GM23338 (cell line): ENCODE measurements at regions not wholly inside any gene's neighbourhood (a gene's known extent, or its start where the extent isn't known, plus 50 kb on each side); places are given as distances from the start of the nearest gene placed in this dataset.

Experiments used
- ATAC-seq: fragments of 200-7000 bp; cut with Tn5 transposase; 3 replicates; pipeline ENCODE4 v1.9.1; 2020
- DNase-seq: peaks from one replicate; pipeline ENCODE4 v3.0.0-alpha.2; 2015; ENCODE audit warnings: low spot score
- H2AFZ ChIP-seq: fragments of 200-600 bp; sonication (generic); 2 replicates; pipeline ENCODE4 v1.8.0; 2016; ENCODE audit warnings: antibody characterized with exemption, mild to moderate bottlenecking, moderate library complexity
- H3F3A ChIP-seq: fragments of 200-600 bp; sonication (generic); replicated peaks from 2 replicates; pipeline ENCODE4 v1.8.0; 2017; ENCODE audit warnings: antibody characterized with exemption, mixed run types, low read depth
- H3K27ac ChIP-seq: fragments of 200-600 bp; sonication (generic); 2 replicates; pipeline ENCODE4 v1.6.1; 2016; ENCODE audit warnings: low read depth
- H3K27me3 ChIP-seq: fragments of 200-600 bp; sonication (generic); 2 replicates; pipeline ENCODE4 v1.8.0; 2016; ENCODE audit warnings: mild to moderate bottlenecking, mixed run types, moderate library complexity; ENCODE audit not compliant: insufficient read depth
- H3K36me3 ChIP-seq: fragments of 200-600 bp; sonication (generic); 2 replicates; pipeline ENCODE4 v1.8.0; 2016; ENCODE audit warnings: mild to moderate bottlenecking; ENCODE audit not compliant: insufficient read depth
- H3K4me1 ChIP-seq: fragments of 200-600 bp; sonication (generic); 2 replicates; pipeline ENCODE4 v1.8.0; 2016; ENCODE audit warnings: mild to moderate bottlenecking, moderate library complexity; ENCODE audit not compliant: insufficient read depth
- H3K4me2 ChIP-seq: fragments of 200-600 bp; sonication (generic); 2 replicates; pipeline ENCODE4 v1.7.1; 2017; ENCODE audit warnings: mixed run types
- H3K4me3 ChIP-seq: fragments of 200-600 bp; sonication (generic); 2 replicates; pipeline ENCODE4 v1.6.1; 2016; ENCODE audit warnings: mixed run types
- H3K79me2 ChIP-seq: fragments of 200-600 bp; sonication (generic); replicated peaks from 2 replicates; pipeline ENCODE4 v1.8.0; 2017; ENCODE audit warnings: mild to moderate bottlenecking; ENCODE audit not compliant: insufficient read depth
- H3K9me2 ChIP-seq: fragments of 200-600 bp; sonication (generic); 2 replicates; pipeline ENCODE4 v1.8.0; 2017; ENCODE audit not compliant: insufficient read depth
- H4K20me1 ChIP-seq: fragments of 200-600 bp; sonication (generic); replicated peaks from 2 replicates; pipeline ENCODE4 v1.8.0; 2017; ENCODE audit warnings: mild to moderate bottlenecking; ENCODE audit not compliant: insufficient read depth
- H3K27ac Mint-ChIP-seq: 2 replicates; pipeline ENCODE4 v1.8.0; 2020; ENCODE audit warnings: inconsistent platforms, mild to moderate bottlenecking, moderate library complexity, mixed read lengths
- H3K27me3 Mint-ChIP-seq: 3 replicates; pipeline ENCODE4 v1.8.0; 2022; ENCODE audit warnings: low read depth, mild to moderate bottlenecking, moderate library complexity, mixed read lengths, inconsistent platforms; ENCODE audit not compliant: insufficient read depth, poor library complexity
- H3K36me3 Mint-ChIP-seq: 3 replicates; pipeline ENCODE4 v1.8.0; 2021; ENCODE audit warnings: low read depth, mild to moderate bottlenecking, inconsistent platforms, moderate library complexity, mixed read lengths
- H3K4me1 Mint-ChIP-seq: 3 replicates; pipeline ENCODE4 v1.8.0; 2020; ENCODE audit warnings: mild to moderate bottlenecking, inconsistent platforms, mixed read lengths
- H3K4me3 Mint-ChIP-seq: 3 replicates; pipeline ENCODE4 v1.8.0; 2021; ENCODE audit warnings: moderate library complexity, mild to moderate bottlenecking, inconsistent platforms, mixed read lengths
- H3K9me3 Mint-ChIP-seq: 3 replicates; pipeline ENCODE4 v1.8.0; 2020; ENCODE audit warnings: moderate library complexity, mild to moderate bottlenecking, inconsistent platforms, mixed read lengths
- CREB1 ChIP-seq: fragments of 250-450 bp; sonication (Bioruptor Pico); IDR thresholded peaks from 2 replicates; pipeline ENCODE4 v1.5.0; 2020; ENCODE audit warnings: low read depth, mild to moderate bottlenecking, moderate library complexity
- CTCF ChIP-seq, 2 experiments: fragments of 200-600 bp in 1 of 2; sonication (generic) in 1 of 2; conservative IDR thresholded peaks; 2 replicates each; pipeline versions ENCODE4 v1.5.1 to v1.6.1; 2016 to 2017; ENCODE audit warnings: antibody characterized with exemption in 2 of 2, low read depth in 2 of 2, mild to moderate bottlenecking in 2 of 2, moderate library complexity in 1 of 2
- EZH2 ChIP-seq: fragments of 200-600 bp; sonication (generic); IDR thresholded peaks from one replicate; pipeline ENCODE4 v1.8.0; 2017; ENCODE audit warnings: antibody characterized with exemption, mild to moderate bottlenecking, low read depth; ENCODE audit not compliant: unreplicated experiment
- JUNB ChIP-seq: IDR thresholded peaks from one replicate; pipeline ENCODE4 v1.6.1; 2016; ENCODE audit warnings: antibody characterized with exemption; ENCODE audit not compliant: unreplicated experiment
- ZNF114 ChIP-seq: fragments of 250-450 bp; sonication (Bioruptor Pico); IDR thresholded peaks from 2 replicates; pipeline ENCODE4 v1.5.0; 2020; ENCODE audit warnings: mild to moderate bottlenecking, moderate library complexity
- ZNF462 ChIP-seq: fragments of 250-450 bp; sonication (Bioruptor Pico); IDR thresholded peaks from 2 replicates; pipeline ENCODE4 v1.5.0; 2020; ENCODE audit warnings: mild to moderate bottlenecking, moderate library complexity

GRCh38 chr13:20313896-20314295, 81.8 kb upstream of the GJB6 start (continued):
- no peak for TF ChIP-seq ZNF462 (CRISPR knock-in tag)
- TF ChIP-seq CREB1 (CRISPR knock-in tag): no peak
- TF ChIP-seq ZNF114 (CRISPR knock-in tag): no peak
- TF ChIP-seq CTCF (conservative IDR thresholded peaks at IDR 0.05; ENCODE audit: low read depth in 2 of 2): no peak
- TF ChIP-seq EZH2: no peak
- no peak for TF ChIP-seq JUNB

DNA sequence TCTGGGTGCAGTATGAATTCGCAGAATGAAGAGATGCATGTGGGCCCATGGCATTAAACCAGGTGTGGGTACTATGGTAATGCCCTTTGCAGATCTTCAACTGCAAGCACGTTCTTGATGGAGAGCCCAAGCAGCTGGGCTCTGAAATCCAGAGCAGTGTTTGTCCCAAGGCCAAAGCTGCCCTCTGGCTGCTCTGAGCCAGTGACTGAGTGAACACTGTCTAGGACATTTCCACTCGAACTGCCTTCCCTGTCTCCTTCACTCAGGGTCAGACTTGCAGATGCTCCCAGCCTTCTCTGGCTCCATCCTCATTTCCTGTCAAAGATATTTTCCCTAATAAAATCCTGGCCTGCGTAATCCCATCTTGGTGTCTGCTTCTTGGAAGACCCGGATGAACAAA, 80.2 kb upstream of the GJB6 start:
- H3K27me3 ChIP-seq: no peaks in the 10 kb centered on the region
- no peaks in the 10 kb centered on the region for H4K20me1 ChIP-seq
- H3F3A ChIP-seq: no peaks in the 10 kb centered on the region
- peaks cover 7% of the 10 kb centered on the region for H3K9me3 Mint-ChIP-seq
- no peak for TF ChIP-seq EZH2
- H3K4me3 ChIP-seq: no peak overlapping the region
- no peaks in the 10 kb centered on the region for H3K79me2 ChIP-seq
- H3K36me3 ChIP-seq: no peaks in the 10 kb centered on the region
- H3K4me2 ChIP-seq: no peak overlapping the region
- H3K4me3 Mint-ChIP-seq: no peak overlapping the region
- DNase-seq (no peak), ATAC-seq (no peak)
- no peak overlapping the region for H3K27ac Mint-ChIP-seq
- no peaks in the 10 kb centered on the region for H3K4me1 ChIP-seq
- no peaks in the 10 kb centered on the region for H3K4me1 Mint-ChIP-seq
- H3K27me3 Mint-ChIP-seq: no peaks in the 10 kb centered on the region
- H2AFZ ChIP-seq: no peak overlapping the region
- no peaks in the 10 kb centered on the region for H3K36me3 Mint-ChIP-seq
- H3K27ac ChIP-seq: no peak overlapping the region
- H3K9me2 ChIP-seq: no peaks in the 10 kb centered on the region
